Kidney (tissue), 13 donors: ENCODE measurements at regions not wholly inside any gene's neighbourhood (a gene's known extent, or its start where the extent isn't known, plus 50 kb on each side); places are given as distances from the start of the nearest gene placed in this dataset.

Experiments used
- DNase-seq, 5 donors: peaks; one replicate each; pipeline ENCODE4 v3.0.0-alpha.2; 2013 to 2020
- FAIRE-seq: peaks from 2 replicates; lab custom pipeline; 2012; peaks lifted over from hg19 to GRCh38; lab: Jason Lieb, UNC
- H3K27ac ChIP-seq, 2 donors: one replicate each; pipeline ENCODE4 v1.7.0; 2013; ENCODE audit warnings: low read depth in 2 of 2, low read length in 2 of 2, inconsistent platforms in 1 of 2
- H3K27me3 ChIP-seq: one replicate; pipeline ENCODE4 v1.7.1; 2013; ENCODE audit warnings: low read length, inconsistent platforms; ENCODE audit not compliant: control insufficient read depth, insufficient read depth
- H3K36me3 ChIP-seq, 3 donors: one replicate each; pipeline versions ENCODE4 v1.7.0 to v1.7.1; 2013; ENCODE audit warnings: low read length in 3 of 3, control low read depth in 1 of 3, inconsistent platforms in 1 of 3; ENCODE audit not compliant: insufficient read depth in 3 of 3, control insufficient read depth in 2 of 3
- H3K4me1 ChIP-seq, 3 donors: one replicate each; pipeline versions ENCODE4 v1.7.0 to v1.7.1; 2013; ENCODE audit warnings: low read length in 3 of 3, inconsistent platforms in 1 of 3, low read depth in 1 of 3; ENCODE audit not compliant: control insufficient read depth in 2 of 3, insufficient read depth in 2 of 3
- H3K4me3 ChIP-seq, 3 donors: one replicate each; pipeline versions ENCODE4 v1.7.0 to v1.8.1; 2013; ENCODE audit warnings: low read length in 3 of 3, control low read depth in 1 of 3, inconsistent platforms in 1 of 3
- H3K9ac ChIP-seq, 3 donors: one replicate each; pipeline versions ENCODE4 v1.7.0 to v1.7.1; 2013; ENCODE audit warnings: low read length in 3 of 3, control low read depth in 1 of 3, inconsistent platforms in 1 of 3
- H3K9me3 ChIP-seq, 3 donors: one replicate each; pipeline versions ENCODE4 v1.7.0 to v1.7.1; 2013; ENCODE audit warnings: low read length in 3 of 3, control low read depth in 1 of 3, inconsistent platforms in 1 of 3; ENCODE audit not compliant: control insufficient read depth in 2 of 3, insufficient read depth in 1 of 3
- intact Hi-C: fragments of 100-400 bp; cut with DNase I; formaldehyde crosslinking; loops from one replicate; pipeline ENCODE4 v1.11.1; 2022
- TF ChIP-seq, protein P1 (sequence below): IDR thresholded peaks from 3 replicates; pipeline ENCODE4 v1.5.1; 2012; ENCODE audit warnings: mild to moderate bottlenecking, moderate library complexity, borderline replicate concordance; ENCODE audit not compliant: insufficient read depth; ENCODE audit errors: extremely low read depth
- donor health status: control.
- donor health status: control.
- donor health status: control.
- donor health status: control.
- donor health status: control.
- donor health status: DM: yes; HTN: yes; CAD: no.
- donor health status: Normal renal cell carcinoma (clear cell type).

DNA sequence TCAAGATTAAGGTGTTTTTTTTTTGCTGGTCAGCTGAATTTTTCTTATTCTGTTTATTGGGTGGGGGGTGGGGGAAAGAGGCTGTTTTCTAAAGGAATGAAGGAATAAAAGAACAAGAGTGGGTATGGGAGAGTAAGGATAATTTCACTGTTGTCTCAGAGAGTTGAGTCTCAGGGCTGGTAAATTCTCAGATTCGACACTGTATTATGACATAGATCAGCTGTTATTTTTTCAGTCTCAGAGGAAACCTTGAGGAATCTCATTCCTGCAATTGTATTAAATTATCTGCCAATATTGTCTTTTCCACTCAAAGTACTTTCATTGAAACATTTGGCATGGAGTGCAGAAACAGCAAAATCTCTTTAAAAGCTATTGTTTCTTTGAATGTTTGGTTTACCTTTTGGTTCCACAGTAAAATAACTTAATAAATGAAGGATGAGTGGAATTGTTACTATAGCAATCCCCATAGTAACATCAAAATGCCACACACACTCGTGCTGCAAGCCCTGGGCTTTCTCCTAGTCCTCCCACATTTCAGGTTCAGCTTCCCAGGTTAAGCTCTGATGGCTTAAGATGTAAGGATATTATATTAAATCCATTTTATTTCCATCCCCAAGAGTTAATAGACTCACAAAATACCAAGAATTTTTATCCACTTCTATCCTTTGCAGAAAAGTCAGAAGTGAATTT is 478.7 kb upstream of the TCF4 start:
- Histone ChIP-seq H3K27me3 (no peaks in the 10 kb centered on the region), H3K9me3 (no peaks in the 10 kb centered on the region), H3K4me1 (peaks cover 0 to 3% (median 0%) of the 10 kb centered on the region in 3 donors), H3K27ac (no peak overlapping the region), H3K36me3 (no peaks in the 10 kb centered on the region), H3K4me3 (no peak overlapping the region), H3K9ac (no peak overlapping the region)
- no peak for FAIRE-seq
- TF ChIP-seq, protein P1, sequence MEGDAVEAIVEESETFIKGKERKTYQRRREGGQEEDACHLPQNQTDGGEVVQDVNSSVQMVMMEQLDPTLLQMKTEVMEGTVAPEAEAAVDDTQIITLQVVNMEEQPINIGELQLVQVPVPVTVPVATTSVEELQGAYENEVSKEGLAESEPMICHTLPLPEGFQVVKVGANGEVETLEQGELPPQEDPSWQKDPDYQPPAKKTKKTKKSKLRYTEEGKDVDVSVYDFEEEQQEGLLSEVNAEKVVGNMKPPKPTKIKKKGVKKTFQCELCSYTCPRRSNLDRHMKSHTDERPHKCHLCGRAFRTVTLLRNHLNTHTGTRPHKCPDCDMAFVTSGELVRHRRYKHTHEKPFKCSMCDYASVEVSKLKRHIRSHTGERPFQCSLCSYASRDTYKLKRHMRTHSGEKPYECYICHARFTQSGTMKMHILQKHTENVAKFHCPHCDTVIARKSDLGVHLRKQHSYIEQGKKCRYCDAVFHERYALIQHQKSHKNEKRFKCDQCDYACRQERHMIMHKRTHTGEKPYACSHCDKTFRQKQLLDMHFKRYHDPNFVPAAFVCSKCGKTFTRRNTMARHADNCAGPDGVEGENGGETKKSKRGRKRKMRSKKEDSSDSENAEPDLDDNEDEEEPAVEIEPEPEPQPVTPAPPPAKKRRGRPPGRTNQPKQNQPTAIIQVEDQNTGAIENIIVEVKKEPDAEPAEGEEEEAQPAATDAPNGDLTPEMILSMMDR = no peak
- intact Hi-C loops = no loop called here
- no peak for DNase-seq

DNA sequence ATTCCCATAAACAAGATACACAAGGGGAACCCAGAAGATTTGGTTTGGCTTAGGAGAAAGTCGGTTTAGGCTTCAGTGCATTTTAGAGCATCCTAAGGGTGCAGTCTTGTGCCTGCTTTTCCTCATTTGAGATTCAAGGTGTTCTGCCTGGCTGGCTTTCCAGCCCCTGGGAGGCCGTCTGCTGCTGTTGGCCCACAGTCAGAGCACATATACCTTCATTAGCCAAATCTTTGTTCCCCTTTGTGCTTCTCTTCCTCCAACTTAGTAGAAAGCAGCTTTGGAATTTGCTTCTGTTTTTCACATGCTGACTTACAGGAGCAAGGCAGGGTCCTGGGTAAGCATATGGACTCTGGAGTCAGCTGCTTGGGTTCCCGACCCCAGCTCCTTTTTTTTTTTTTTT is 477.1 kb upstream of the TCF4 start:
- DNase-seq (peak in 1 of 5 donors; percentile 6), FAIRE-seq (no peak)
- Histone ChIP-seq H3K36me3 (no peaks in the 10 kb centered on the region), H3K9ac (no peak overlapping the region), H3K9me3 (no peaks in the 10 kb centered on the region), H3K4me1 (peaks cover 0 to 3% (median 0%) of the 10 kb centered on the region in 3 donors), H3K27ac (no peak overlapping the region), H3K4me3 (no peak overlapping the region), H3K27me3 (no peaks in the 10 kb centered on the region)
- TF ChIP-seq, protein P1 = no peak
- intact Hi-C loops = no loop called here

DNA sequence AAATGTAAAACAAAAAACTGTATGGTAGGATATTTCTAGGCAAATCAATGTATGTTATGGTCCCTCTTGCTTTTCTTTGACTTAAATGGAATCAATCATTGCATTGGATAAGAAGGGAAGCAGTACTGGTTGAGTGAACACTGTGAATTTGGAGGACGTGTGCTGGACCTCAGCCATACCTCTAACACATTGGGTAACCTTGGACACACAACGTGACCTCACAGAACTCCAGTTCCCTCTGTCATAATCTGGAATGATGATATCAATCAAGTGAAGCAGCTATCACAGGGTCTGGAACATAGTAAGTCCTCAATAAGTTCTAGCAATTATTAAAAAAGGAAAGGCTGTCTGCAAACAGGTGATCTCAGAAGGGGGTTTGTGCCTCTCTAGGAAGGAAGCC is 474.9 kb upstream of the TCF4 start:
- no peak overlapping the region for H3K9ac ChIP-seq
- TF ChIP-seq, protein P1 = no peak
- no peaks in the 10 kb centered on the region for H3K27me3 ChIP-seq
- no peak overlapping the region for H3K4me3 ChIP-seq
- FAIRE-seq = no peak
- intact Hi-C loops = no loop called here
- no peaks in the 10 kb centered on the region for H3K36me3 ChIP-seq
- DNase-seq = peak in 1 of 5 donors; percentile 8
- H3K9me3 ChIP-seq = no peaks in the 10 kb centered on the region
- H3K27ac ChIP-seq = no peak overlapping the region
- no peaks in the 10 kb centered on the region for H3K4me1 ChIP-seq
